NCI-H2196 (cell line): ENCODE measurements at regions not wholly inside any gene's neighbourhood (a gene's known extent, or its start where the extent isn't known, plus 50 kb on each side); places are given as distances from the start of the nearest gene placed in this dataset.
"Not testable (repeated sequence)": the region's sequence is repeated elsewhere in the genome, so short reads cannot be mapped to it uniquely, and the experiment has no call there.

Experiments
- DNase-seq: peaks from one replicate; lab custom pipeline; 2025; ENCODE audit not compliant: unreplicated experiment; lab: John Stamatoyannopoulos, UW

DNA sequence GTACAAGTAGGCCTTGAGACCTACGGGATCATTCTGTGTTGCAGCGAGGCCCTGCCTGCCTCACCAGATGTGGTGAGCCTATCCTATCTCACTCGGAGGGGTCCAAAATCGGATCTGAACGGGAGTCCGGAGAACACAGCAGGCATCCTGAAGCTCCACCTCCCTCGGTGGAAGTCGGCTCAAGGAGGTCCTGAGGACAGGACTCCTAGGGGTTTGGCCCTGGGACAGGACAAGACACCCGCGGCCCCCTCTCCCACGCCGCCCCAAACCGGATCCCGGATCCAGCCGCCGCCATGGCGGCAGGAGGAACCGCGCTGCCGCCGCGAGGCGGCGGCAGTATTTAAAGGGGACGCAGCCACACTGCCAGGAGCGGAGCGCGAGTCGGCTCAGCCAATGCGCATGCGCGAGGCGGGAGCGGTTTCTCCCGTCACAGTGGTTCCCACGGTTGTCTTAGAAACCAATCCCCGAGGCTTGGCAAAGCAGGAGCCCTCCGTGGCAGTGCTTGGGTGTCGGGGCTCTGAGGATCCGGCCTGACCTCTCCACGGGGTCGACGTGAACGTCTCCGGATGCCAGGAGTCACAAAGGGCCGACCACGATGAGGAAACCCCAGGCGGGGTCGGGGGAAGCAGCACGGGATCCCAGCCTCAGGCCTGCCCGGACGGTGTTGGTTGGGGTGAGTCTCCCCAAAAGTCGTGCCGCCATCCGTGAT is 454.6 kb upstream of the ZNG1F start:
- peak; percentile 40 for DNase-seq

DNA sequence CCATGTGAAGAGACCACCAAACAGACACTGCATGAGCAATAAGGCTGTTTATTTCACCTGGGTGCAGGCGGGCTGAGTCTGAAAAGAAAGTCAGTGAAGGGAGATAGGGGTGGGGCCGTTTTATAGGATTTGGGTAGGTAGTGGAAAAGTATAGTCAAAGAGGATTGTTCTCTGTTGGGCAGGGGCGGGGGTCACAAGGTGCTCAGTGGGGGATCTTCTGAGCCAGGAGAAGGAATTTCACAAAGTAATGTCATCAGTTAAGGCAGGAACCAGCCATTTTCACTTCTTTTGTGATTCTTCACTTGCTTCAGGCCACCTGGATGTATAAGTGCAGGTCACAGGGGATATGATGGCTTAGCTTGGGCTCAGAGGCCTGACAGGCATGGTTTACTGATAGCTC is 444.6 kb upstream of the ZNG1F start:
- DNase-seq = not testable (repeated sequence)

DNA sequence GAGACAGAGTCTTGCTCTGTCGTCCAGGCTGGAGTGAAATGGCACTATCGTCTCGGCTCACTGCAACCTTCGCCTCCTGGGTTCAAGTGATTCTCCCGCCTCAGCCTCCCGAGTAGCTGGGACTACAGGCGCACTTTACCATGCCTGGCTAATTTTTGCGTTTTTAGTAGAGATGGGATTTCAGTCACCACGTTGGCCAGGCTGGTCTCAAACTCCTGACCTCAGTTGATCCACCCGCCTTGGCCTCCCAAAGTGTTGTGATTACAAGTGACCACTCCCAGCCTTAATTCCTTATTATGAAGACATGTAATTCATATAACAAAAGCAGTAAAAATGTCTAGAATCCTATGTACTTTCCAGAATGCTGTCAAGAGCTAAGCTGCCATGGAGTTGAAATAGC is 434.5 kb upstream of the ZNG1F start:
- not testable (repeated sequence) for DNase-seq

DNA sequence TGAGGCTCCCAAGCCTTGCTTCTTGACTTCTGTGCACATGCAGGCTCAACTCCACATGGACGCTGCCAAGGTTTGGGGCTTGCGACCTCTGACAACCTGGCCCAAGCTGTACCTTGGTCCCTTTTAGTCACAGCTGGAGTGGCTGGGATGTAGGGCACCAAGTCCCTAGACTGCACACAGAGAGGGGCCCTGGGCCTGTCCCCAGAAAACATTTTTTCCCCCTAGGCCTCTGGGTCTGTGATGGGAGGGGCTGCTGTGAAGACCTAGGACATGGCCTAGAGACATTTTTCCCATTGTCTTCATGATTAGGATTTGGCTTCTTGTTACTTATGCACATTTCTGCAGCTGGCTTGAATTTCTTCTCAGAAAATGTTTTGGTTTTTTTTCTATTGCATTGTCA is 430.1 kb upstream of the ZNG1F start:
- not testable (repeated sequence) for DNase-seq

DNA sequence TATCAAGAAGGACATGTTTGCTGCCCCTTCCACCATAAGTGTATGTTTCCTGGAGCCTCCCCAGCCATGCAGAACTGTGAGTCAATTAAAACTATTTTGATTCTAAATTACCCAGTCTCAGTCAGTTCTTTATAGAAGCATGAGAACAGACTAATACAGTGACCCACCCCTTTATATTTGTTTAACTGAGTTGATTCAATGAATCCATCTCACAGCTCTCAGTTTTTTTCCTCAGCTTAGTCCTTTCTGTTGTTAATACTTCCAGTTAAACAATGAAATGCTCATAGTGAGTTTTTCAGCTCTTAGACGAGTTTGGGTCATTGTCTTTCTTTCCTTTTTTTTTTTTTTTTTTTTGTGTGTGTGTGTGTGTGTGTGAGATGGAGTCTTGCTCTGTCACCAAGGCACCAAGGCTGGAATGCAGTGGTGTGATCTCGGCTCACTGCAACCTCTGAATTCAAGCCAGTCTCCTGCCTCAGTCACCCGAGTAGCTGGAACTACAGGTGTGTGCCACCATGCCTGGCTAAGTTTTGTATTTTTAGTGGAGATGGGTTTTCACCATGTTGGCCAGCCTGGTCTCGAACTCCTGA is 417.9 kb upstream of the ZNG1F start:
- DNase-seq = not testable (repeated sequence)

DNA sequence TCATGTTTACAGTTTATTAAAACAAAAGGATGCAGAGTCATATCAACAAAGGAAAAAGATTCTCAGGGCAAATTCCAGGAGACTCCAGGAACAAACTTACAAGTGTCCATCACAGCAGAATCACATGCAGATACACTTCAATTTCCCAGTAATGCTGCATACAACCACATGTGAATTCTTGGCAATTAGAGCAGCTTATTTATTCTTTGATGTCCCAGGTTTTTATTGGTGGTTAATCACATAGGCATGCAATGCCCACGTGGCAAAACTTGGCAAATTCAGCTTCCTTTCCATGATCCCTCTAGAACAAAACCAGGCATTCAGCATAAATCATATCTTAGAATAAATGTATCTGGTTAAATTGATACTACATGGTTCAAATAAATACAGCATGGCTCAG is 376.5 kb upstream of the ZNG1F start:
- not testable (repeated sequence) for DNase-seq
